ENCODE measurements at regions not wholly inside any gene's neighbourhood (a gene's known extent, or its start where the extent isn't known, plus 50 kb on each side); places are given as distances from the start of the nearest gene placed in this dataset.

DNA sequence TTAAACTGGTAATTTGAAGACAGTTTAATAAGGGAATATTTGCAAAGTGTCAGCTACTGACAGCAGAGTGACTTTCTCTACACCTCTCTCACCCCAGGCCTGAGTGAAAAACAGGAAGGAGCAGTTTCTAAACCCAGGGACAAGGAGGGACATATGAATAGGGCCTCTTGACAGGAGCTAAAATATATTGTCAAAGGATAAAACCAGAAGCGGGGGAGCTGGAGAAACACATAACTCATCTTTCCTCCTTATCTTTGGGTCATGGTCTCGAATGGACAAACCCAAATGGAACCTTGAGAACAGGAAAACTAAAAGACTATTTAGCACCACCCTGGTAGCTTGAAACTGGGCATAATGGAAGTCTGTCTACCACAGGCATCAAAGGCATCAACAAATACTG, 197.5 kb upstream of the FOXA2 start:
- TF ChIP-seq JUND (IDR thresholded peaks at IDR 0.05) (no peak), RAD21 (IDR thresholded peaks at IDR 0.05; ENCODE audit: low read length) (no peak), EZH2phosphoT487 (IDR thresholded peaks at IDR 0.05; ENCODE audit: borderline replicate concordance, low read depth) (no peak), CTCF (IDR thresholded peaks at IDR 0.05) (no peak), SMC3 (IDR thresholded peaks at IDR 0.05; ENCODE audit: low read depth, low read length) (no peak), FOXM1 (IDR thresholded peaks at IDR 0.05; ENCODE audit: low read depth) (no peak)
- TF ChIP-seq, protein P1, sequence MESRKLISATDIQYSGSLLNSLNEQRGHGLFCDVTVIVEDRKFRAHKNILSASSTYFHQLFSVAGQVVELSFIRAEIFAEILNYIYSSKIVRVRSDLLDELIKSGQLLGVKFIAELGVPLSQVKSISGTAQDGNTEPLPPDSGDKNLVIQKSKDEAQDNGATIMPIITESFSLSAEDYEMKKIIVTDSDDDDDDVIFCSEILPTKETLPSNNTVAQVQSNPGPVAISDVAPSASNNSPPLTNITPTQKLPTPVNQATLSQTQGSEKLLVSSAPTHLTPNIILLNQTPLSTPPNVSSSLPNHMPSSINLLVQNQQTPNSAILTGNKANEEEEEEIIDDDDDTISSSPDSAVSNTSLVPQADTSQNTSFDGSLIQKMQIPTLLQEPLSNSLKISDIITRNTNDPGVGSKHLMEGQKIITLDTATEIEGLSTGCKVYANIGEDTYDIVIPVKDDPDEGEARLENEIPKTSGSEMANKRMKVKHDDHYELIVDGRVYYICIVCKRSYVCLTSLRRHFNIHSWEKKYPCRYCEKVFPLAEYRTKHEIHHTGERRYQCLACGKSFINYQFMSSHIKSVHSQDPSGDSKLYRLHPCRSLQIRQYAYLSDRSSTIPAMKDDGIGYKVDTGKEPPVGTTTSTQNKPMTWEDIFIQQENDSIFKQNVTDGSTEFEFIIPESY (IDR thresholded peaks at IDR 0.05; ENCODE audit: borderline replicate concordance, low read depth) = no peak

Data from SK-N-SH (cell line).